ENCODE measurements at regions not wholly inside any gene's neighbourhood (a gene's known extent, or its start where the extent isn't known, plus 50 kb on each side); places are given as distances from the start of the nearest gene placed in this dataset.

DNA sequence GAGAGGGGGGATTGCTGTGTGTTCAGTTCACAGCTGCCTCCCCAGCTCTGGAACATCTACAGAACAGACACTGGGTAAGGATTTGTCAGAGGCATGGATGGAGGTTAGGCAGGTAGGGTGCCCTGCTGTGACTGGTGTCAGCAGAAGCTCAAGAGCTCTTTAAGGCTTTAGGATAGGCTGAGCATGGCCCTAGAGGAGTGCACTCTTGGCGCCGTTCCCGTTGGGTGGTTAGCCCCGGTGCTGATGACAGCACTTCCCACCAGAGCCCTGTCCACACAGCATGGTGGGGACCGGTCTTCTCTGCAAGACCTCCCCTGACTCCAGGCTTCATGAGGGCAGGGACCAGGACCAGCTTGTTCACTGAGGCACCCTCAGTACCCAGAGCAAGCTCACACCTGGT, 262.0 kb downstream of the BMP7 start:
- Histone ChIP-seq H3K9ac (ENCODE audit: low read length in 3 of 3) (no peak overlapping the region), H3K27me3 (ENCODE audit: control insufficient read depth, insufficient read depth, low read length) (no peaks in the 10 kb centered on the region), H3K9me3 (ENCODE audit: control insufficient read depth in 2 of 3, insufficient read depth in 1 of 3, low read length in 3 of 3) (peaks cover 0 to under 1% (median 0%) of the 10 kb centered on the region in 3 donors), H3K36me3 (ENCODE audit: control insufficient read depth in 2 of 3, insufficient read depth in 3 of 3, low read length in 3 of 3) (no peaks in the 10 kb centered on the region), H3K27ac (ENCODE audit: low read depth in 2 of 2, low read length in 2 of 2) (no peak overlapping the region), H3K4me3 (ENCODE audit: low read length in 3 of 3) (no peak overlapping the region), H3K4me1 (ENCODE audit: control insufficient read depth in 2 of 3, insufficient read depth in 2 of 3, low read depth in 1 of 3, low read length in 3 of 3) (no peaks in the 10 kb centered on the region)
- FAIRE-seq, result no peak
- intact Hi-C loops (cut with DNase I), result no loop called here
- DNase-seq, result no peak
- TF ChIP-seq CTCF (IDR thresholded peaks at IDR 0.05; ENCODE audit: borderline replicate concordance, extremely low read depth, insufficient read depth), result no peak

GRCh38 chr20:57004951-57005933, 261.2 kb downstream of the BMP7 start:
- H3K9me3 ChIP-seq (ENCODE audit: control insufficient read depth in 2 of 3, insufficient read depth in 1 of 3, low read length in 3 of 3), result no peaks in the 10 kb centered on the region
- H3K9ac ChIP-seq (ENCODE audit: low read length in 3 of 3), result no peak overlapping the region
- H3K4me1 ChIP-seq (ENCODE audit: control insufficient read depth in 2 of 3, insufficient read depth in 2 of 3, low read depth in 1 of 3, low read length in 3 of 3), result no peaks in the 10 kb centered on the region
- intact Hi-C loops (cut with DNase I), result no loop called here
- H3K27me3 ChIP-seq (ENCODE audit: control insufficient read depth, insufficient read depth, low read length), result no peaks in the 10 kb centered on the region
- DNase-seq (no peak), FAIRE-seq (no peak)
- TF ChIP-seq CTCF (IDR thresholded peaks at IDR 0.05; ENCODE audit: borderline replicate concordance, extremely low read depth, insufficient read depth), result no peak
- no peak overlapping the region for H3K4me3 ChIP-seq (ENCODE audit: low read length in 3 of 3)
- H3K27ac ChIP-seq (ENCODE audit: low read depth in 2 of 2, low read length in 2 of 2), result no peak overlapping the region
- no peaks in the 10 kb centered on the region for H3K36me3 ChIP-seq (ENCODE audit: control insufficient read depth in 2 of 3, insufficient read depth in 3 of 3, low read length in 3 of 3)

DNA sequence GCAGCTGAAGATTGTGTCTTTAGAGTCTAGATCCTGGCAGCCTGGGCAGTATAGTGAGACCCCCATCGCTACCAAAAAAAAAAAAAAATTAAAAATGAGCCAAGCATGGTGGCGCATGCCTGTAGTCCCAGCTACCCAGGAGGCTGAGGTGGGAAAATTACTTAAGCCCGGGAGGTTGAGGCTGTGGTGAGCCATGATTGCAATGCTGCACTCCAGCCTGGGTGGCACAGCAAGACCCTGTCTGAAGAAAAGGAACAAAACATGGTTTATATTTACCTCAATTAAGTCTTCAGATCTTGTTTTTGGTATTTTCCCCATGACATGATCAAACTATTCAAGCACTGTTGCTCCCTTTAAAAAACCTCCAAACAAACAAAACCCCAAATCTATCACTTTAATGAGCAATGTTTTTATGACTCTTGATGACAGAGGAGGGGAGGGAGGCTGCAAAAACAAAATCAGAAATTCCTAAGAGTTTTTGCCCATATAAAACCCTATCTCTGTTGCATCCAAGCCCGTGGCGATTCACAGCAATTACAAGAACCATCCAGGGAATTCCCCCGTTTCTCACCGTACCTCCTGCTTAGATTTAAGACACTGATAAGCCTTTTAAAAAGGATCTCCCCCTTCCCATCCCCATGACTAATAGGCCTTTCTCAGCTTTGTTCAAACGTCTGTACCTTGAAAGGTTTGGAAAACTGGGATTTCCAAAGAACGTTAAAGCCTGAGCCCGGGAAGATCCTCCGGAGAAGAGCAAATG, 259.9 kb downstream of the BMP7 start:
- FAIRE-seq (no peak), DNase-seq (peak in 2 of 5 donors; percentile 31 to 46)
- TF ChIP-seq CTCF (IDR thresholded peaks at IDR 0.05; ENCODE audit: borderline replicate concordance, extremely low read depth, insufficient read depth), result no peak
- Histone ChIP-seq H3K27me3 (ENCODE audit: control insufficient read depth, insufficient read depth, low read length) (no peaks in the 10 kb centered on the region), H3K4me3 (ENCODE audit: low read length in 3 of 3) (no peak overlapping the region), H3K4me1 (ENCODE audit: control insufficient read depth in 2 of 3, insufficient read depth in 2 of 3, low read depth in 1 of 3, low read length in 3 of 3) (no peaks in the 10 kb centered on the region), H3K9me3 (ENCODE audit: control insufficient read depth in 2 of 3, insufficient read depth in 1 of 3, low read length in 3 of 3) (no peaks in the 10 kb centered on the region), H3K36me3 (ENCODE audit: control insufficient read depth in 2 of 3, insufficient read depth in 3 of 3, low read length in 3 of 3) (no peaks in the 10 kb centered on the region), H3K9ac (ENCODE audit: low read length in 3 of 3) (no peak overlapping the region), H3K27ac (ENCODE audit: low read depth in 2 of 2, low read length in 2 of 2) (no peak overlapping the region)
- intact Hi-C loops (cut with DNase I), result no loop called here

Measured in kidney (tissue), 13 donors.